GM21447 (cell line): ENCODE measurements at regions not wholly inside any gene's neighbourhood (a gene's known extent, or its start where the extent isn't known, plus 50 kb on each side); places are given as distances from the start of the nearest gene placed in this dataset.

Experiments
- ATAC-seq: cut with Tn5 transposase; IDR thresholded peaks from one replicate; pipeline ENCODE4 v1.9.1; 2021; ENCODE audit not compliant: unreplicated experiment

DNA sequence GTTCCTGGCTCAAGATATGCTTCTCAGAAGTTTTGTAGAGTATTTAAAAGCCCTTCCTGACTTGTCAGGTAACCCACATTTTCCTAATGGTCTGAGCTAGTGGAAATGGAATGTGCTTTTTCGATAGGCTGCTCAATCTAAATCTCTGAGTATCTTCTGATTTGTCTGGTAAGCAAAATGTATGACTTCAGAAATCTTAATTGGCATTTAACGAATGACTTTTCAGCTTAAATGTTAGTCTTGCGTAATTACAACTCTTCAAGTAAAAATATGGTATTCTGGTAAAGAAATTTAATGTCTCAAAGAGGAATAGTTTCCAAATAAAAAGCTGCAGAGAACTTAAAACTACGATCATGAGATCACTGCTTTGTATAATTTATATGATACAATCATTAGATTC lies 379.1 kb downstream of the ANKRD50 start:
- ATAC-seq: no peak

DNA sequence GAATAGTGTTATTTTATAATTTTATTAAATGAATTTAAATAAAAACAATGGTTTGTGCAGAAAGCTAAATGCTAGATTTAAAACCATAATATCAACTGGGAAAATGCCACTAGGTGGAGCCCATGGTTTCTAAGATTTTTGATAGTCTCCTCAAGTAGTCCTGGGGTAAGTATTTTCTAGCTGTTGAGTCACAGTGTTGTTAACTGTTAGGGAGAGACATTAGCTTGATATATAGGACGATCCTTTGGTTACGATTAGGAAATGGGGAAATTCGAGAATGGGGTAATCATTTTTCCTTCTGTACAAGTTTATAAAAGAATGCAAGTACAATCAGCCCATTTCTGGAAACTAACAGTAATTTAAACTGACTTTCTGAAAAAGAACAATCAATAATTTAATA lies 378.4 kb downstream of the ANKRD50 start:
- no peak for ATAC-seq

- no peak for ATAC-seq
Observed at GRCh38 chr4:124337874-124338273, 374.7 kb downstream of the ANKRD50 start.

GRCh38 chr4:124343661-124344171 lies 368.8 kb downstream of the ANKRD50 start:
- no peak for ATAC-seq

GRCh38 chr4:124372916-124373315 lies 339.6 kb downstream of the ANKRD50 start:
- ATAC-seq: no peak

GRCh38 chr4:124386163-124386562 lies 326.4 kb downstream of the ANKRD50 start:
- ATAC-seq: no peak

DNA sequence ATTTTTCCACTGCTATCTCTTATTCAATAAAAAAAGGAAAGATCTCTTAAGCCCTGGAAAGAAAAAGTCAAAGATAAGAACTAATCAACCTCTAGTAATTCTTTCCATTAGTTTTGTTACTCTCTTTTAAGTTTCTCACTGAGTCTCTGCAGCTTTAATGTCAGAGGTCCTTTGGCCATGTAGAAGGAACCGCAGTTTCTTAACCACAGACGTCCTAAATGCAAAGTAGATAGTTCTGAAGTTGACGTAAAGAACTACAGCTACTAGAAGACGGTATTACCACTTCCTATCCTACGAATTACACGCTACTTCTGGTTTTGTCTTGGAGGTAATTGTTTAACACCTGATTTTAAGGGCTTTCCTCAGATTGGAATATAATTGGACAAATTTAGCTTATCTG lies 325.9 kb downstream of the ANKRD50 start:
- no peak for ATAC-seq

- ATAC-seq: no peak
Observed at GRCh38 chr4:124389591-124389990, 322.9 kb downstream of the ANKRD50 start.

GRCh38 chr4:124390861-124391260 lies 321.7 kb downstream of the ANKRD50 start:
- no peak for ATAC-seq

DNA sequence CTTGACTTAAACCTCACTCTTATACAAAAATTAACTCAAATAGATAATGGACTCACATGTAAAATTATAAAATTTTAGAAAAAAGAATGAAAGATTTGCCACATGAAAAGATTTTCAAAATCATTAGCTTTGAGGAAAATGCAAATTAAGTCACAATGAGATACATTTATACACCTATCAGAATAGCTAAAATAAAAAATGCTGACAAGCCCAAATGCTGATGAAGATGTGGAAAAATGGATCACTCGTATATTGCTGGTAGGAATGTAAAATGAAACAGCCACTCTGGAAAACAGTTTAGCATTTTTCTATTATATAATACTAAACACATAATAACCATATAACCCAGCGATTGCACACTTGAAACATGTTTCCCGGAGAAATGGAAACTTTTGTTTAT lies 316.2 kb downstream of the ANKRD50 start:
- ATAC-seq: no peak

DNA sequence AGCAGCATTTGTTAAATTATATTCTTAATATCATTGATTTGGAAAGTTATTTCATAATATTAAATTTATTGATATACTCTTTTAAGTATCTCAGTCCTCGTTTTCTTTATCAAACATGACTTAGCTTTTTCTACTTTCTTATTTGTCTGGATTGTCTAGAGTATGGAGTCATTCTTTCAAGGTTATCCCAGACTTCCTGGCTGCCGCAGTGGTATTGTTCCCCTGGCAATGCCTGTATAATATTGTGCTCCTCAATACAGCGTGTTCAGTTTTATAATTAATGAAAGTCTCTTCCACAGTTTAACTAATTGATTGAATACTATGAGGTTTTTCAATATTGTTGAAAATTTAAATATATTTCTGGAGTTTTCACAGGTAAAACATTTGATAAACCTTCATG lies 310.9 kb downstream of the ANKRD50 start:
- no peak for ATAC-seq

DNA sequence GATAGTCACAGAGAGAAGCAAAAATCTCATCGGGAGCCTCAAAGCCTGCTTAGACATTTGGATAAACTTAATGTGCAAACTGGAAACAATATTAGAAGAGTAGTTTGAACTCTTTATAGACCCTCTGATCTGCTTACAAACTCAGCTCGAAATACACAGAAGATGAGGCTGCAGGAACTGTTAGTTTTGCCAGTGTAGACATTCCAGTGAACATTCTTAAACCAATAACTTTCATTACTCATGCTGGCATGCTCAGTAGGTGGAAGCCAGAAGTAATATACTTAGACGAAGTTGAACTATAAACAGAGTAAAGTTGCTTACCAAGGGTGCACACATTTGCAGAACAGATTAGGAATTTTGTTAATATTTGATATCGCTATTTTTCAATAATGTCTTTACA lies 303.5 kb downstream of the ANKRD50 start:
- ATAC-seq: no peak

GRCh38 chr4:124414276-124415040 lies 298.1 kb downstream of the ANKRD50 start:
- no peak for ATAC-seq

DNA sequence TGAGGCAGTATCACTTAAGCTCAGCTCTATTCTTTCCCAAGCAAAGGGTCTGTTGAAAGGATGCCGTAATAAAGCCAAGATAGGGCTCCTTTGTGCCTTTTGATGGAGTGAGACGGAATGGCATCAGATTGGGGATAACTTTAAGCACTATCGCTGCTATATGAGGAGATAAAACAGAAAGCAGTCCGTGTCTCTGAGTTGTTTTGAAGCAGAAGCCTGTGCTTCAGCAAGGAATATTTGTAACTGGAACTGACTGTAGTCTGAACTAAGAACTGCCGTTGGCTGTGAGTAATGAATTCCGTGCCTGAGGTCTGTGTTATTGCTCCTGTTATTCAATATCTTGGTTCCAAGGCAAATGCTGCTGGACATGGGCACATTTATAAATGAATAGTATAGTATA lies 297.4 kb downstream of the ANKRD50 start:
- no peak for ATAC-seq

- ATAC-seq: no peak
Observed at GRCh38 chr4:124417371-124417770, 295.2 kb downstream of the ANKRD50 start.

DNA sequence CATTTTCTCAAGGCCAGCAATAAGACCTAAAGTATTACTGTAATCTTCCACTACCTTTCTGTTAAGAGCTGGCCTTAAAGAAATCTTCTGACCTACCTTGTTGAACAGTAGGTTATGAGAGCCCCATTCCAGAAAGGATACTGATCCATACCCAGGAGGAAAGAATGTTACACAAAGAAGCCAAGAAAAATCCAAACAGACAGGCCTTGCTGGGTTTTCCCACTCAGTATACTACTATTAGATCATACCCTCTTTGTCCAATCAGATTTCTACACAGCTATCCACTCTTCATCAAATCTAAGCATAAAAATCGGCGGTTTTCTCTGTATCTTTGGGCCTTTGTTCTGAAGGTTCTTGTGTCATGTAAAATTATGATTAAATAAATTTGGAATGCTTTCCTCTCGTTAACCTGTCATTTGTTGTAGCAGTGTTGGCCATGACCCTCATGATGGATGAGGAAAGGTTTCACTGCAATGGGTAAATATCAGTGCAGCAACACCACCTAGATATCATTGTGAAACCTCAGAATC lies 292.3 kb downstream of the ANKRD50 start:
- ATAC-seq: no peak

DNA sequence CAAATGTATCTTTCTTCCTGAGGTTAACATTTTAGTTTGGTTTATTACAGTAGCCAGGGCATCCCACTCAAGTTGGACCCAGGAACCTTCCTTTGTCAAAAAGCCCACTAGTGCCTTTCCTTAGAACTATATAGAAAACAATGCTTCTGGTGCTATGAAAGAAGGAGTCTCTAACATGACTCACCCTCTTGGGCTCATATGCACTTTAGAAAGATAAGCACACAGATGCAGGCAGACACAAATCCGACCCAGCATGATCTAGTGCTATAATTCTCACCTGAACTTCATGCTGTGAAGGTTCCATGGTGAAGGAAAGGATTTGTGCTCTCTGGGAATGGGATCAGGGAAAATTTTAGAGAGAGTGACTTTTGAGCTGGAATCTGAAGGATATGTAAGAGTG lies 289.4 kb downstream of the ANKRD50 start:
- ATAC-seq: no peak

DNA sequence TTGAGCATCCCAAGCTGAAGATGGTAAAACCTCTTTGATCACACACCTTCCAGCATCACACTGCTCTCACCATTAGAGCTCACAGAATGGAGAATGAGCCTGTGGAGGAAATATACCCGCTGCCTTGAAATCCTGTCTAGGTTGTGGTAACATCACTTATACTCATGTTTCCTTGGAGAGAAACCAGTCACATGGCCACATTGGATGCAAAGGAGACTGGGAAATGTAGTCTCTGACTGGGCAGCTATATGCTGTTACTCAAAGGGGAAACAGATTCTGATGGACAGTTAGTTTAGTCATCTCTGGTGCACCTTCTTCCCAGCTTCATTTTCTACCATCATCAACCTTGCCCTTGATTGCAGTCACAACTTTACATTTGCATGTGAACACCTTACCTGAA lies 286.3 kb downstream of the ANKRD50 start:
- no peak for ATAC-seq

DNA sequence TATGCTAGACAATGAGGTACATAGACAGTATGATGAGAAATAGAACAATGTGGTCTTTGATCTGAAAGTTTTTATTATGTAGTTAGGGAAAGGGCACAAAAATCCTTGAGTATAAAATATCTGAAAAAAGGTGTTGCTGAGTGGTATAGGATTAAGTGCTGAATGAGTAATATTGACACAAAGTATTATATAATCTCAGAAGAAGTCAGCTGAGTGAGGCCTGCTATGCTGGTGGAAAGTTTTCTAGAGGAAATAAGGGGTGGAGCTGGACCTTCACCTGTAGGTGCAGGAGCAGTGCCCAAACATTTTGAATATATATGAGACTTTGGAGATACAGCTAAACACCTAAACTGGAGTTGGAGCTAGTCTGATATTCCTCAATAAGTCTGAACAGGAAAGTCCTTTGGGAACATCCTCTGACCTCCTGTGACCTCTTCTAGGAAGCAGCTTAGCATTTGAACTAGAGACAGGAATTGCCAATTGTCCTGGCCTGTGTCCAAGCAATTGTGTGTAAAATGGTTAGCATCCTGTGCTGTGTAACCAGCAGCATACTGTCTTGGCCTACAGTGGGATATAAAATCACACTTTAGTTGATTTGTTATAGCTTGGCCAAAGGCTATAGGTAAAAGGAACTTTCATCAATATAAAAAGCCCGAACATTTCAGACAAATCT lies 285.3 kb downstream of the ANKRD50 start:
- ATAC-seq: no peak

DNA sequence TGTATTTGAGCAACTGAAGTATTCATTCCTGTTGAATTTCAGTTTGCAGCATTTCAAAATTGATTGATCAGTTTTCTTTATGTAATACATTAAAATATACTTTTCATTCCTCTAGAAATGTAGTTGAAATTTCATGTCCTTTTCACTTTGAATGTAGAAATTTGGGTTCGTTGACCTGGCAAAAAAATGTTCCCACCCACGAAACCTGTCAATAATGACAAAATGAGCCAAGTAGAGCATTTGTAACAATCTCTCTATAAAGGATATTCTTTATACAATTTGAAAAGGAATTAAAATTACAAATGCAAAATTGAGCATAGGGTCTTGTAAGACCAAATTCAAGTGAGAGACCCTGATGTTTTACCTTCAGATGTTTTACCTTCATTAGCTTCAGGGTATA lies 283.9 kb downstream of the ANKRD50 start:
- no peak for ATAC-seq

DNA sequence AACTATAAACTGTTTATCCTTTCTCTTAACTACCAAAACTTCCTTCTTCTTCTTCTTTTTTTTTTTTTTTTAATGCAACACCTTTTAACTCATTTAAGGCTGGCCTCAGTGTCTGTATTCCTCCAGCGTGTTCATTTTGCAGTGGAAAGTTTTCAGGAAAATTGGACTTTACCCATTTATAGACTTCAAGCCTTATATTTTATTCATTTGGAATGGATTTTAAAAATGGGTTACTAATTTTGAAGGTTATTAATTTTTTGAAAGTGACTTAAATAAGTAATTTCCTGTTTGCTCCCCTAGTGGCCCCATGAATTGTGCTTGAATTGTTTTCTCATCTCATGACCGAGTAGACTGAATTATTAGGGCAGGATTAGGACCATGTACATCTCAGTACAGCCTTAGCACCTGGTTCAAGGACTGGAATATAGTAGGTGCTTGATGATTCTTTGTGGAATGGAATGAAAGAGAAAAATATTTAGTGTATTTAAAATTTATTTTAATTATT lies 282.7 kb downstream of the ANKRD50 start:
- no peak for ATAC-seq

- ATAC-seq: no peak
Observed at GRCh38 chr4:124431653-124432192, 280.8 kb downstream of the ANKRD50 start.
